Tibial nerve (tissue), 4 donors: ENCODE measurements at regions not wholly inside any gene's neighbourhood (a gene's known extent, or its start where the extent isn't known, plus 50 kb on each side); places are given as distances from the start of the nearest gene placed in this dataset.

Experiments
- CTCF ChIP-seq, 5 experiments: fragments of 200-600 bp in 3 of 5; fragments of 450-650 bp in 2 of 5; sonication (generic) in 3 of 5; IDR thresholded peaks; one replicate each; pipeline ENCODE4 v1.5.1; 2016 to 2019; ENCODE audit warnings: antibody characterized with exemption in 5 of 5, mild to moderate bottlenecking in 3 of 5, moderate library complexity in 2 of 5
- EP300 ChIP-seq, 2 donors: sonication (generic); formaldehyde crosslinking; IDR thresholded peaks; one replicate each; pipeline ENCODE4 v1.6.1; 2017; ENCODE audit warnings: antibody characterized with exemption in 2 of 2, mild to moderate bottlenecking in 1 of 2

GRCh38 chr10:129222436-129222835 is 244.6 kb upstream of the MGMT start:
- TF ChIP-seq CTCF (IDR thresholded peaks at IDR 0.05) (no peak), EP300 (IDR thresholded peaks at IDR 0.05) (no peak)
